Right lobe of liver (tissue), 4 donors: ENCODE measurements at regions not wholly inside any gene's neighbourhood (a gene's known extent, or its start where the extent isn't known, plus 50 kb on each side); places are given as distances from the start of the nearest gene placed in this dataset.

Experiments
- CTCF ChIP-seq, 4 donors: fragments of 200-600 bp in 3 of 4; fragments of 450-650 bp in 1 of 4; IDR thresholded peaks; one replicate each; pipeline versions ENCODE4 v1.5.1 to v1.8.0; 2016 to 2022; ENCODE audit warnings: antibody characterized with exemption in 4 of 4, mild to moderate bottlenecking in 2 of 4
- POLR2A ChIP-seq: fragments of 450-650 bp; IDR thresholded peaks from one replicate; pipeline ENCODE4 v1.6.1; 2017; ENCODE audit warnings: antibody characterized with exemption, mild to moderate bottlenecking
- donor health status: DM: no; HTN: no; CAD: no.
- donor health status: DM: no; HTN: no; CAD: no.
- donor health status: DM: no; HTN: yes; CAD: no.

DNA sequence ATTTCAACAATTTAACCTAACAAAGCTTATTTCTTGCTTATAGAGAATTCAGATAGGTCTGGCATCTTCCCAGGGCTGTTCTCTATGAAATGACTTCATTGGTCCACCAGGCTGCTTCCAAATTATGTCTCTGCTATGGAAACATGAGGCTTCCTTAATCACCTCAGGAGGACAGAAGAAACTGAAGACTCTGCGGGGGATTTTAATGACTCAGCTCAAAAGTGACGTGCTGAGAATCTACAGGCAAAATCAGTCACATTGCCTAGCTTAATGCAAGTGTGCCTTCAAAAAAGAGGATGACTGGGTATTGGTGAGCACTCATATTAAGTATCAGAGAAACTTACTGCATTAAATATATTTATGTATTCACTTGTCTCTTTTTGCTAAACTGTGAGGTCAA, 315.5 kb upstream of the RGMB start:
- no peak for TF ChIP-seq CTCF (IDR thresholded peaks at IDR 0.05)
- no peak for TF ChIP-seq POLR2A
